OCI-M2 (cell line): ENCODE measurements at regions not wholly inside any gene's neighbourhood (a gene's known extent, or its start where the extent isn't known, plus 50 kb on each side); places are given as distances from the start of the nearest gene placed in this dataset.

Experiments
- DNase-seq: peaks from one replicate; lab custom pipeline; 2025; ENCODE audit not compliant: unreplicated experiment; lab: John Stamatoyannopoulos, UW

DNA sequence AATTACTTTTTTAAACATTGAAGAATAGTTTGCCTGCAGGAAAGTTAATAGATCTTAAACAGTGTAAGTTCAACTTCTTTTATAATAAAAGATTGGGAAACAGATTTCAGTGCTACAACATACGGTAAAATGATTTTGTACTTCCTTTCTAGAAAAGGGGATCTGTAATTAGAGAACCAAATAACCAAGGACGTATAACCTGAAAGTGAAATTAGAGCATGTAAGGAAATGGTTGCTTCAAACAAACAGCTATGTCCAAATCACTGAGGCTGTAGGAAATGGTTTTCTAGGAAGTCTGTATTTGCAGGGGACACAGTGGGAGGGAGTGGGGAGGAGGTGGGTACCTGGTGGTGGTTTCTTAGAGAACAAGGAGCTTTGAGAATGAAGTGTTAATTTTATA, 57.9 kb upstream of the EXOC6 start:
- DNase-seq = no peak

DNA sequence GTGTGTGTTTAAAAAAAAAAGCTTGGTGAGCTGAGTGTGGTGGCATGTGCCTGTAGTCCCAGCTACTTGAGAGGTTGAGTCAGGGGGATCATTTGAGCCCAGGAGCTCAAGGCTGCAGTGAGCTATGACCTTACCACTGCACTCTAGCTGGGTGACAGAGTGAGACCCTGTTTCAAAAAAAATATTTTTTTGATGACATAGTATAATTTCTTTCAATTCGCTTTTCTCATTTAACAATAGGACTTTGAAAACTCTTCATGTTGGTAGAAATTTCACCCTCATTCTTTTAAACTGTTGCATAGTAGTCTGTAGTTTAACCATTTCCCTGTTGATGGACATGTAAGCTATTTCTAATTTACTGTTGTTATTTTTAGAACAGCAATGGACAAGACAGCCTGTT, 55.7 kb upstream of the EXOC6 start:
- DNase-seq = no peak
